ENCODE measurements at regions not wholly inside any gene's neighbourhood (a gene's known extent, or its start where the extent isn't known, plus 50 kb on each side); places are given as distances from the start of the nearest gene placed in this dataset.

DNA sequence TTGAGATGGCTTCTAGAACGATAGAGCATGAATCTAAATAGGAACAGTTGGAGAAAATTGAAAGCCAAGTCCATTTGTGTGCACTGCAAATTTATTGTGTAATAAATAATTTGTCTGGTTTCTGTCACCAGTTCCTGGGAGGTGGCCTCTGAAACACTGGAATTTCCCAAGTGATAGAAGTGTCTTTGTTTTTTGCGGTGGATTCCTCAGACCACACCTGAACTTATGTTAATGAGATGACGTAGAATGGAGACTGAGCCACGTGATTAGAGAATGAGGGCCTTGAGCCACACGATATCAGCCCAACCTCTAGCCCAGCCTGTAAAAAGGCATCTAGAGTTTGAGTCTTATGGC, 105.1 kb downstream of the MSX2 start:
- Histone ChIP-seq H2AFZ (ENCODE audit: low read length) (no peak overlapping the region), H3K36me3 (ENCODE audit: insufficient read depth, low read length) (no peaks in the 10 kb centered on the region), H3K9ac (ENCODE audit: low read length) (no peak overlapping the region), H3K79me2 (ENCODE audit: insufficient read depth, low read length) (no peaks in the 10 kb centered on the region), H3K9me3 (ENCODE audit: low read length) (no peaks in the 10 kb centered on the region), H3K4me1 (ENCODE audit: insufficient read depth, low read length, severe bottlenecking) (no peaks in the 10 kb centered on the region), H3K9me2 (ENCODE audit: low read depth, low read length) (no peaks in the 10 kb centered on the region), H3K27ac (ENCODE audit: low read depth, low read length, poor library complexity, severe bottlenecking) (no peak overlapping the region), H4K20me1 (ENCODE audit: insufficient read depth, low read length) (no peaks in the 10 kb centered on the region), H3K4me2 (ENCODE audit: low read length) (no peak overlapping the region), H3F3A (ENCODE audit: insufficient read depth, low read length) (no peaks in the 10 kb centered on the region), H3K27me3 (ENCODE audit: insufficient read depth, low read length) (no peaks in the 10 kb centered on the region; the same call in 1 of the 2 replicates), H3K4me3 (ENCODE audit: low read depth, low read length, poor library complexity, severe bottlenecking) (no peak overlapping the region)
- no peak for TF ChIP-seq EZH2 (IDR thresholded peaks at IDR 0.05; ENCODE audit: borderline replicate concordance, low read length)
- TF ChIP-seq, protein P1, sequence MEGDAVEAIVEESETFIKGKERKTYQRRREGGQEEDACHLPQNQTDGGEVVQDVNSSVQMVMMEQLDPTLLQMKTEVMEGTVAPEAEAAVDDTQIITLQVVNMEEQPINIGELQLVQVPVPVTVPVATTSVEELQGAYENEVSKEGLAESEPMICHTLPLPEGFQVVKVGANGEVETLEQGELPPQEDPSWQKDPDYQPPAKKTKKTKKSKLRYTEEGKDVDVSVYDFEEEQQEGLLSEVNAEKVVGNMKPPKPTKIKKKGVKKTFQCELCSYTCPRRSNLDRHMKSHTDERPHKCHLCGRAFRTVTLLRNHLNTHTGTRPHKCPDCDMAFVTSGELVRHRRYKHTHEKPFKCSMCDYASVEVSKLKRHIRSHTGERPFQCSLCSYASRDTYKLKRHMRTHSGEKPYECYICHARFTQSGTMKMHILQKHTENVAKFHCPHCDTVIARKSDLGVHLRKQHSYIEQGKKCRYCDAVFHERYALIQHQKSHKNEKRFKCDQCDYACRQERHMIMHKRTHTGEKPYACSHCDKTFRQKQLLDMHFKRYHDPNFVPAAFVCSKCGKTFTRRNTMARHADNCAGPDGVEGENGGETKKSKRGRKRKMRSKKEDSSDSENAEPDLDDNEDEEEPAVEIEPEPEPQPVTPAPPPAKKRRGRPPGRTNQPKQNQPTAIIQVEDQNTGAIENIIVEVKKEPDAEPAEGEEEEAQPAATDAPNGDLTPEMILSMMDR (IDR thresholded peaks at IDR 0.05; ENCODE audit: low read length), result no peak

DNA sequence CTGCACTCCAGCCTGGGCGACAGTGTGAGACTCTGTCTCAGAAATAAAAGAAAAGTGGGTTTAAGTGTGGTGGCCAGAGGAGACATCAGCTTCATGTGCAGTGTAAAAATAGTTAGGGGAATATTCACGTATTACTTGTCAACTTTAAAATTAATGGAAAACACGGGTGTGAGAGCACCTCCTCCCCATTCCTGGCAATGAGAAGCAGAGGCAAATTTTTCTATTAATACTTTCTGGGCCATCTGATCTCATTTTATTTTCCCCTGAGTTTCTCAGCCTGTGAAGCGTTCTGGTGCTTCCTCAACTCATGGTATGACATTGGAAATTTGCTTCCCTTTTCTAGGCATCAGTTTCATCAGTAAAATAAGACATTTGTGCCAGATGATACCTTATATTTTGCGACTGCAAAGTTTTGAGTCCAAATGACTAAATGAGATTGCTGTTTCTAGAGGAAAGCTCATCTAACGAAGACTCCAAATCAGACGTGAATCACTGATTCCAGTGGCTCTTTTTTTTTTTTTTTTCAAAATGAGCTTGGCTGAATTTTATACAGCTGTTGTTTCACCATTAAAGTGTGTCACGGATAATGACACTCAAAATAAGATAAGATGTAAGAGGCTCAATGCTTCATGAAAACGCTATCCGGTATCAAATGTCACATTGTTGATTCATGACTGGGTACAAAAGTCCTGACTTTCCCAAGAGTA, 104.6 kb downstream of the MSX2 start:
- TF ChIP-seq, protein P1 (IDR thresholded peaks at IDR 0.05; ENCODE audit: low read length), result no peak
- TF ChIP-seq EZH2 (IDR thresholded peaks at IDR 0.05; ENCODE audit: borderline replicate concordance, low read length), result no peak
- Histone ChIP-seq H3F3A (ENCODE audit: insufficient read depth, low read length) (no peaks in the 10 kb centered on the region), H3K36me3 (ENCODE audit: insufficient read depth, low read length) (no peaks in the 10 kb centered on the region), H3K9ac (ENCODE audit: low read length) (no peak overlapping the region), H3K4me2 (ENCODE audit: low read length) (no peak overlapping the region), H4K20me1 (ENCODE audit: insufficient read depth, low read length) (no peaks in the 10 kb centered on the region), H3K9me2 (ENCODE audit: low read depth, low read length) (no peaks in the 10 kb centered on the region), H3K9me3 (ENCODE audit: low read length) (no peaks in the 10 kb centered on the region), H2AFZ (ENCODE audit: low read length) (no peak overlapping the region), H3K27ac (ENCODE audit: low read depth, low read length, poor library complexity, severe bottlenecking) (no peak overlapping the region), H3K4me1 (ENCODE audit: insufficient read depth, low read length, severe bottlenecking) (no peaks in the 10 kb centered on the region), H3K4me3 (ENCODE audit: low read depth, low read length, poor library complexity, severe bottlenecking) (no peak overlapping the region), H3K79me2 (ENCODE audit: insufficient read depth, low read length) (no peaks in the 10 kb centered on the region), H3K27me3 (ENCODE audit: insufficient read depth, low read length) (no peaks in the 10 kb centered on the region)

DNA sequence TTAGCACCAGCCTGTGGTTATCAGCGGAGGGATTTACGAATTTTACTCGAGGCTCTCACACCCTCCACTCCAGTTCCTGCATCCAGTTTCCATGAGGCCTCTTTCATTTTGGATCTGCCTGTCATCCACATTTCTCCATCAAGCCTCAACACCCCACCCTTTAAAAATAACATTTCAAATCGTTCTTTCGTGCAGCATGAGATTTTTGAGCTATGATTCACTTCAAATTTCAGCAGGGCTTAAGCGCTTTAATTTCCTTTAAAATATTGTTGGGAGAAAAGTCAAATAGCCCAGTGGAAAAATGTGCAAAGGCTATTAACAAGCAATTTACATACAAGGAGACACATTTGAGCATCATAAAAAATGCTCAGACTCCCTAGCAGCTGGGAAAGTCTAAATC, 103.2 kb downstream of the MSX2 start:
- Histone ChIP-seq H3K9me3 (ENCODE audit: low read length) (no peaks in the 10 kb centered on the region), H3K9ac (ENCODE audit: low read length) (no peak overlapping the region), H3K9me2 (ENCODE audit: low read depth, low read length) (no peaks in the 10 kb centered on the region), H3K4me3 (ENCODE audit: low read depth, low read length, poor library complexity, severe bottlenecking) (no peak overlapping the region), H3F3A (ENCODE audit: insufficient read depth, low read length) (no peaks in the 10 kb centered on the region), H4K20me1 (ENCODE audit: insufficient read depth, low read length) (no peaks in the 10 kb centered on the region), H3K27me3 (ENCODE audit: insufficient read depth, low read length) (no peaks in the 10 kb centered on the region; the same call in 1 of the 2 replicates), H2AFZ (ENCODE audit: low read length) (no peak overlapping the region), H3K4me1 (ENCODE audit: insufficient read depth, low read length, severe bottlenecking) (no peaks in the 10 kb centered on the region), H3K4me2 (ENCODE audit: low read length) (no peak overlapping the region), H3K36me3 (ENCODE audit: insufficient read depth, low read length) (no peaks in the 10 kb centered on the region), H3K27ac (ENCODE audit: low read depth, low read length, poor library complexity, severe bottlenecking) (no peak overlapping the region), H3K79me2 (ENCODE audit: insufficient read depth, low read length) (no peaks in the 10 kb centered on the region)
- TF ChIP-seq, protein P1 (IDR thresholded peaks at IDR 0.05; ENCODE audit: low read length), result no peak
- no peak for TF ChIP-seq EZH2 (IDR thresholded peaks at IDR 0.05; ENCODE audit: borderline replicate concordance, low read length)

All from OCI-LY1 (cell line).